ENCODE measurements at regions not wholly inside any gene's neighbourhood (a gene's known extent, or its start where the extent isn't known, plus 50 kb on each side); places are given as distances from the start of the nearest gene placed in this dataset.
"Not testable (repeated sequence)": the region's sequence is repeated elsewhere in the genome, so short reads cannot be mapped to it uniquely, and the experiment has no call there.

GRCh38 chr3:127435299-127435698 lies 147.5 kb upstream of the PRR20G start:
- DNase-seq, result not testable (repeated sequence)

- no peak for DNase-seq
Measured at GRCh38 chr3:127431066-127431465, 143.2 kb upstream of the PRR20G start.

- no peak for DNase-seq
Measured at GRCh38 chr3:127428344-127428997, 140.6 kb upstream of the PRR20G start.

GRCh38 chr3:127427666-127428065 lies 139.8 kb upstream of the PRR20G start:
- no peak for DNase-seq

GRCh38 chr3:127427156-127427555 lies 139.3 kb upstream of the PRR20G start:
- DNase-seq, result no peak

GRCh38 chr3:127426444-127427153 lies 138.8 kb upstream of the PRR20G start:
- no peak for DNase-seq

- no peak for DNase-seq
Measured at GRCh38 chr3:127425505-127426443, 137.9 kb upstream of the PRR20G start.

- no peak for DNase-seq
Measured at GRCh38 chr3:127424766-127425504, 137.1 kb upstream of the PRR20G start.

GRCh38 chr3:127423856-127424765 lies 136.3 kb upstream of the PRR20G start:
- no peak for DNase-seq

GRCh38 chr3:127422663-127423375 lies 135.0 kb upstream of the PRR20G start:
- DNase-seq, result no peak

GRCh38 chr3:127421943-127422662 lies 134.3 kb upstream of the PRR20G start:
- no peak for DNase-seq

GRCh38 chr3:127420829-127421228 lies 133.0 kb upstream of the PRR20G start:
- no peak for DNase-seq

- no peak for DNase-seq
Measured at GRCh38 chr3:127419641-127420553, 132.1 kb upstream of the PRR20G start.

- DNase-seq, result no peak
Measured at GRCh38 chr3:127419182-127419581, 131.3 kb upstream of the PRR20G start.

- no peak for DNase-seq
Measured at GRCh38 chr3:127418560-127419147, 130.8 kb upstream of the PRR20G start.

GRCh38 chr3:127417709-127418559 lies 130.1 kb upstream of the PRR20G start:
- DNase-seq, result no peak

GRCh38 chr3:127413871-127414270 lies 126.0 kb upstream of the PRR20G start:
- no peak for DNase-seq

- no peak for DNase-seq
Measured at GRCh38 chr3:127413318-127413673, 125.5 kb upstream of the PRR20G start.

Measured in SHP77 treated with DMSO at 0.1 percent for 48 hours (cell line).